Sigmoid colon (tissue), 6 donors: ENCODE measurements at regions not wholly inside any gene's neighbourhood (a gene's known extent, or its start where the extent isn't known, plus 50 kb on each side); places are given as distances from the start of the nearest gene placed in this dataset.

Experiments used
- DNase-seq: peaks from one replicate; pipeline ENCODE4 v3.0.0-alpha.2; 2019
- H3K27ac ChIP-seq, 4 donors: fragments of 200-600 bp; sonication (generic); one replicate each; pipeline ENCODE4 v1.5.1; 2016 to 2019; ENCODE audit warnings: mild to moderate bottlenecking in 1 of 4
- H3K27me3 ChIP-seq, 3 donors: fragments of 200-600 bp; sonication (generic); one replicate each; pipeline ENCODE4 v1.5.1; 2019; ENCODE audit warnings: mild to moderate bottlenecking in 1 of 3
- H3K36me3 ChIP-seq, 4 donors: fragments of 200-600 bp; sonication (generic); one replicate each; pipeline ENCODE4 v1.5.1; 2016 to 2019
- H3K4me1 ChIP-seq, 4 donors: fragments of 200-600 bp; sonication (generic); one replicate each; pipeline ENCODE4 v1.5.1; 2017 to 2019
- H3K4me3 ChIP-seq, 4 donors: fragments of 200-600 bp; sonication (generic); one replicate each; pipeline ENCODE4 v1.5.1; 2017 to 2019; ENCODE audit warnings: mild to moderate bottlenecking in 2 of 4, moderate library complexity in 1 of 4
- H3K9me3 ChIP-seq, 4 donors: fragments of 200-600 bp in 3 of 4; sonication (generic) in 3 of 4; one replicate each; pipeline versions ENCODE4 v1.5.1 to v1.6.1; 2013 to 2019
- CTCF ChIP-seq, 4 experiments: fragments of 450-650 bp in 3 of 4; fragments of 200-600 bp in 1 of 4; IDR thresholded peaks; one replicate each; pipeline ENCODE4 v1.5.1; 2016 to 2019; ENCODE audit warnings: antibody characterized with exemption in 4 of 4, mild to moderate bottlenecking in 3 of 4, moderate library complexity in 2 of 4
- EP300 ChIP-seq, 4 donors: sonication (generic); formaldehyde crosslinking; IDR thresholded peaks; one replicate each; pipeline ENCODE4 v1.6.1; 2017; ENCODE audit warnings: antibody characterized with exemption in 4 of 4
- POLR2A ChIP-seq, 2 donors: fragments of 450-650 bp; IDR thresholded peaks; one replicate each; pipeline ENCODE4 v1.6.1; 2016; ENCODE audit warnings: antibody characterized with exemption in 2 of 2, mild to moderate bottlenecking in 2 of 2, moderate library complexity in 2 of 2
- POLR2AphosphoS5 ChIP-seq, 4 donors: sonication (generic); formaldehyde crosslinking; IDR thresholded peaks; one replicate each; pipeline ENCODE4 v1.6.1; 2017; ENCODE audit warnings: antibody characterized with exemption in 4 of 4
- WGBS, 2 donors: extraction: QIAGEN DNeasy Blood & Tissue Kit; methylation state at CpG; one replicate each; pipeline ENCODE4 v1.1.7; 2013; 5-methylcytosine and 5-hydroxymethylcytosine counted together
- intact Hi-C: fragments of 100-400 bp; cut with DNase I; formaldehyde crosslinking; loops from one replicate; pipeline ENCODE4 v1.15.1; 2023
- donor health status: healthy with polysubstance abuse.
- donor health status: healthy.

GRCh38 chr2:5985536-5986385, 293.6 kb downstream of the SOX11 start:
- DNase-seq = no peak
- peaks cover 0 to 12% (median 8%) of the 10 kb centered on the region in 4 donors for H3K4me1 ChIP-seq
- TF ChIP-seq POLR2A (IDR thresholded peaks at IDR 0.05) = no peak
- TF ChIP-seq POLR2AphosphoS5 (IDR thresholded peaks at IDR 0.05) = no peak
- TF ChIP-seq CTCF (IDR thresholded peaks at IDR 0.05) = no peak
- TF ChIP-seq EP300 (IDR thresholded peaks at IDR 0.05) = no peak
- H3K36me3 ChIP-seq = no peaks in the 10 kb centered on the region
- no peak overlapping the region for H3K4me3 ChIP-seq
- H3K9me3 ChIP-seq = no peaks in the 10 kb centered on the region
- 86 to 88% methylated on average over 18 of the region's 18 CpGs for WGBS, 2 donors
- H3K27ac ChIP-seq = no peak overlapping the region
- intact Hi-C loops = no loop called here
- H3K27me3 ChIP-seq = peaks cover 0 to 24% (median 0%) of the 10 kb centered on the region in 3 donors

GRCh38 chr2:5986801-5987787, 294.9 kb downstream of the SOX11 start:
- intact Hi-C loops = no loop called here
- DNase-seq = no peak
- WGBS, 2 donors = 79 to 83% methylated on average over 12 of the region's 12 CpGs

GRCh38 chr2:5988120-5988519, 295.9 kb downstream of the SOX11 start:
- Histone ChIP-seq H3K4me3 (no peak overlapping the region), H3K27ac (no peak overlapping the region), H3K4me1 (no peaks in the 10 kb centered on the region), H3K9me3 (no peaks in the 10 kb centered on the region), H3K27me3 (peaks cover 0 to 5% (median 0%) of the 10 kb centered on the region in 3 donors), H3K36me3 (no peaks in the 10 kb centered on the region)
- DNase-seq = no peak
- TF ChIP-seq POLR2A (IDR thresholded peaks at IDR 0.05) (no peak), CTCF (IDR thresholded peaks at IDR 0.05) (no peak), POLR2AphosphoS5 (IDR thresholded peaks at IDR 0.05) (no peak), EP300 (IDR thresholded peaks at IDR 0.05) (no peak)
- intact Hi-C loops = no loop called here
- 63 to 75% methylated on average over 3 of the region's 3 CpGs for WGBS, 2 donors

More at GRCh38 chr2:5986801-5987787, 294.9 kb downstream of the SOX11 start:
- Histone ChIP-seq H3K4me1 (peaks cover 0 to under 1% (median under 1%) of the 10 kb centered on the region in 4 donors), H3K27ac (no peak overlapping the region), H3K4me3 (no peak overlapping the region), H3K9me3 (no peaks in the 10 kb centered on the region), H3K36me3 (no peaks in the 10 kb centered on the region), H3K27me3 (peaks cover 0 to 15% (median 0%) of the 10 kb centered on the region in 3 donors)
- no peak for TF ChIP-seq POLR2A (IDR thresholded peaks at IDR 0.05)
- no peak for TF ChIP-seq POLR2AphosphoS5 (IDR thresholded peaks at IDR 0.05)
- no peak for TF ChIP-seq CTCF (IDR thresholded peaks at IDR 0.05)
- TF ChIP-seq EP300 (IDR thresholded peaks at IDR 0.05) = no peak

- Histone ChIP-seq H3K27ac (no peak overlapping the region), H3K4me1 (no peaks in the 10 kb centered on the region), H3K9me3 (no peaks in the 10 kb centered on the region), H3K36me3 (no peaks in the 10 kb centered on the region), H3K4me3 (no peak overlapping the region), H3K27me3 (peaks cover 0 to 3% (median 0%) of the 10 kb centered on the region in 3 donors)
- WGBS, 2 donors = 86 to 88% methylated on average over 5 of the region's 5 CpGs
- intact Hi-C loops = no loop called here
- no peak for DNase-seq
- TF ChIP-seq EP300 (IDR thresholded peaks at IDR 0.05) = no peak
- no peak for TF ChIP-seq POLR2AphosphoS5 (IDR thresholded peaks at IDR 0.05)
- no peak for TF ChIP-seq POLR2A (IDR thresholded peaks at IDR 0.05)
- TF ChIP-seq CTCF (IDR thresholded peaks at IDR 0.05) = no peak
These were observed 297.9 kb downstream of the SOX11 start for GRCh38 chr2:5990086-5990485.
